Choroid plexus epithelial cell (primary cell): ENCODE measurements at regions not wholly inside any gene's neighbourhood (a gene's known extent, or its start where the extent isn't known, plus 50 kb on each side); places are given as distances from the start of the nearest gene placed in this dataset.

Source experiments
- DNase-seq: peaks from one replicate; pipeline ENCODE4 v3.0.0-alpha.2; 2010; ENCODE audit warnings: low read depth
- H3K4me3 ChIP-seq: 2 replicates; pipeline ENCODE4 v1.5.1; 2011; ENCODE audit warnings: low read depth, mild to moderate bottlenecking, control low read depth, low read length, moderate library complexity
- TF ChIP-seq, protein P1 (sequence below): conservative IDR thresholded peaks from 2 replicates; pipeline ENCODE4 v1.5.1; 2011; ENCODE audit warnings: low read depth, mild to moderate bottlenecking, control low read depth, inconsistent platforms, low read length, moderate library complexity

DNA sequence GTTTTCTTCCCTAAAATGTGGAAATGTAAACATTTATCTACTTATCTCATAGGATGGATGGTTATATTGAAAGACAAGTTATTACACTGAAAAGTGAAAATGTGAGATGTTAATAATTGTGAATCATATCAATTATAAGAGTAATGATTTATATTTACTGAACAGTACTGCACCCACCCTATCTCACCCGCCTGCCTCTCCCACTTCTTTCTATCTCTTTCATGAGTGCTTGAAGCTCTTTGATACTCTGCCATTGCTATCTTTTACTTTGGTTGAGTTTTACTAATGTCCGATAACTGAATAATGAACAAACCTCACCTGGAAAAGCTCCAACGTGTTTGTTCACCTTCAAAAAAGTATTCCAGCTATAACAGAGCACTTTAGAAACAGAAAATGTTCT lies 263.0 kb upstream of the UBASH3B start:
- TF ChIP-seq, protein P1, sequence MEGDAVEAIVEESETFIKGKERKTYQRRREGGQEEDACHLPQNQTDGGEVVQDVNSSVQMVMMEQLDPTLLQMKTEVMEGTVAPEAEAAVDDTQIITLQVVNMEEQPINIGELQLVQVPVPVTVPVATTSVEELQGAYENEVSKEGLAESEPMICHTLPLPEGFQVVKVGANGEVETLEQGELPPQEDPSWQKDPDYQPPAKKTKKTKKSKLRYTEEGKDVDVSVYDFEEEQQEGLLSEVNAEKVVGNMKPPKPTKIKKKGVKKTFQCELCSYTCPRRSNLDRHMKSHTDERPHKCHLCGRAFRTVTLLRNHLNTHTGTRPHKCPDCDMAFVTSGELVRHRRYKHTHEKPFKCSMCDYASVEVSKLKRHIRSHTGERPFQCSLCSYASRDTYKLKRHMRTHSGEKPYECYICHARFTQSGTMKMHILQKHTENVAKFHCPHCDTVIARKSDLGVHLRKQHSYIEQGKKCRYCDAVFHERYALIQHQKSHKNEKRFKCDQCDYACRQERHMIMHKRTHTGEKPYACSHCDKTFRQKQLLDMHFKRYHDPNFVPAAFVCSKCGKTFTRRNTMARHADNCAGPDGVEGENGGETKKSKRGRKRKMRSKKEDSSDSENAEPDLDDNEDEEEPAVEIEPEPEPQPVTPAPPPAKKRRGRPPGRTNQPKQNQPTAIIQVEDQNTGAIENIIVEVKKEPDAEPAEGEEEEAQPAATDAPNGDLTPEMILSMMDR: no peak
- DNase-seq: no peak
- no peak overlapping the region for H3K4me3 ChIP-seq

DNA sequence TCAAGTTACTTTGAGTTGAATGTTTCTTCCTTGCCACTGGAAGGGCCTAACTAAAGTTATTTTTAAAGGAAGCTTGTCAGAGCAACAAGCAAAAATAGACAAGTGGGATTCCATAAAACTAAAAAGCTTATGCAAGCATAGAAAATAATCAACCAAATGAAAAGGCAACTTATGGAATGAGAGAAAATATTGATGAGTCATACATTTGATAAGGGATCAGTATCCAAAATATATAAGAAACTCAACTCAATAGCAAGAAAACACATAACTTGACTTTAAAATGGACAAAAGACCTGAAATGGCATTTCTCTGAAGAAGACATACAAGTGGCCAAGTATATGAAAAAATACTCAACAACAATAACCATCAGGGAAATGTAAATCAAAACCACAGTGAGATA lies 264.5 kb upstream of the UBASH3B start:
- no peak overlapping the region for H3K4me3 ChIP-seq
- DNase-seq: no peak
- TF ChIP-seq, protein P1: no peak

DNA sequence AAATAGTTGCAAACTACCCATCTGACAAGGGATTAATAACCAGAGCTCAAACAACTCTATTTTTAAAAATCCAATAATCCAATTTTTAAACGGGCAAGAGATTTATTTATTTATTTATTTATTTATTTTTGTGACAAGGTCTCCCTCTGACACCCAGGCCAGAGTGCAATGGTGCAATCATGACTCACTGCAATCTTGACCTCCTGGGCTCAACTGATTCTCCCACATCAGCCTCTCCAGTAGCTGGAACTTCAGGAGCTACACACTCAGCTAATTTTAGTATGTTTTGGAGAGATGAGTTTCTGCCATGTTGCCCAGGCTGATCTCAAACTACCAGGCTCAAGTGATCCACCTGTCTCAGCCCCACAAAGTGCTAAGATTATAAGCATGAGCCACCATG lies 267.2 kb upstream of the BLID start:
- TF ChIP-seq, protein P1: no peak
- no peak for DNase-seq
- H3K4me3 ChIP-seq: no peak overlapping the region

DNA sequence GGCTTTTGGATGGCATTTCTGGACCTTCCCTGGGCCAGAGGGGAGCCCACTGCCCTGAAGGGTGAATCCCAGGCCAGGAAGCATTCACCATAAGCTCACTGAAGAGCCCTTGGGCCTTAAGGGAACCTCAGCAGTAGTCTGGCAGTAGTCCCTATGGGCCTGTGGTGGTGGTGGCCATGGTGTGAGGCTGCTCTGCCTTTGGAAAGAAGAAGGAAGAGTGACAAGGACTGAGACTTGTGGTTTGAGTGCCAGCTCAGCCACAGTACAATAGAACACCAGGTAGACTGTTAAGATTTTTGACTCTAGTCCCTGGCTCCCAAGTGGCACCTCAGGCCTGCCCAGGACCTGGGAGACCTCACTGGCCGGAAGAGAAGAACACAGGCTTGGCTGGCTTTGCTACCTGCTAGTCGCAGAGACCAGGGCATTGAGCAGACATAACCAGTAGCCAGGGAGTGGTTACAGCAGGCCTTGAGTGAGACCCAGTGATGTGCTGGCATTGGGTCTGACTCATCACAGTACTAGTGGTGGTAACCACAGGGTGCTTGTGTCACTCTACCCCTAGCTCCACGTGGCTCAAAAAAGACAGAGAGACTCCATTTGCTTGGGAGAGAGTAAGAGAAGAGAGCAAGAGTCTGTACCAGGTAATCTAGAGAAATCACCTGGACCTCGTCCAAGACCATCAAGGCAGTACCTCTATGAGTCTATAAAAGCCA lies 259.8 kb upstream of the BLID start:
- H3K4me3 ChIP-seq: no peak overlapping the region
- DNase-seq: no peak
- TF ChIP-seq, protein P1: no peak

DNA sequence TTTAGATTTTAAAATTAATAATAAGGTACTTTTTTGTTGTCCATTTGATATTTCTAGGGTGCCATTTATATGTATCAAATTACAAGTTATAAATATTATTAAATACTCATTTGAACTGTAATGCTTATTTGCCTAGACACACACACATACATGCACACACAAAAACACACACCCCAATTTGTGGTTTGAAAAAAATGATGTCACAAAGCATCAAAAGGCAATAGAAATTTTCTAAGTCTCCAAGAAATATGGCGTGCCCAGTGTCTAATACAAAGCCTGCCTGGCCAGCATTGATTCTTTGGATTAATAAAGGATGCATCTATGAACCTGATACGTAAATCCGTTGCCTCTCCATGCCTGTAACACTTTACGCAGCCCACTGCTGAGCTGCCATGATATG lies 252.8 kb upstream of the BLID start:
- DNase-seq: no peak

DNA sequence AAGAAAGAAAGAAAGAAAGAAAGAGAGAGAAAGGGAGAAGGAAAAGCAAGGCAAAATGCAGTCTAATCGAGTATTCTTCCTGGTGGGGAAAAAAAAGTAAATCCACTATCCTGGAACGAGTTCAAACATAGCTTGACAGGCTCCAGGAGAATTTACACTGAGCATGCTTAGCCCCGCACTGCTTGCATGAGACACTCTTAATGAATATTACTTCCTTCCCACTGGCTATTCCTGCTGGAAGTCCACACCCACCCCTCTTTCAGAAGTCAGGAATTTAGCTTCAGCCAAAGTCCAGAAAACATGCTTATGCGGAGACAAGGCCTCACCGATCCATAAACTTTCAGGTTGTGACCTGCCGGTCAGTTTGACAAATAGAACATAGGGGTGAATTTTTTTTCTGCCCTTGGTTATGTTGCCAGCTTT lies 251.8 kb upstream of the BLID start:
- TF ChIP-seq, protein P1: no peak
- H3K4me3 ChIP-seq: no peak overlapping the region
- DNase-seq: peak; percentile 52

More for the DNA sequence above, 252.8 kb upstream of the BLID start:
- TF ChIP-seq, protein P1: no peak
- H3K4me3 ChIP-seq: no peak overlapping the region
